GM23338 (cell line): ENCODE measurements at regions not wholly inside any gene's neighbourhood (a gene's known extent, or its start where the extent isn't known, plus 50 kb on each side); places are given as distances from the start of the nearest gene placed in this dataset.

Experiments used
- ATAC-seq: fragments of 200-7000 bp; cut with Tn5 transposase; 3 replicates; pipeline ENCODE4 v1.9.1; 2020
- DNase-seq: peaks from one replicate; pipeline ENCODE4 v3.0.0-alpha.2; 2015; ENCODE audit warnings: low spot score
- H2AFZ ChIP-seq: fragments of 200-600 bp; sonication (generic); 2 replicates; pipeline ENCODE4 v1.8.0; 2016; ENCODE audit warnings: antibody characterized with exemption, mild to moderate bottlenecking, moderate library complexity
- H3F3A ChIP-seq: fragments of 200-600 bp; sonication (generic); replicated peaks from 2 replicates; pipeline ENCODE4 v1.8.0; 2017; ENCODE audit warnings: antibody characterized with exemption, mixed run types, low read depth
- H3K27ac ChIP-seq: fragments of 200-600 bp; sonication (generic); 2 replicates; pipeline ENCODE4 v1.6.1; 2016; ENCODE audit warnings: low read depth
- H3K27me3 ChIP-seq: fragments of 200-600 bp; sonication (generic); 2 replicates; pipeline ENCODE4 v1.8.0; 2016; ENCODE audit warnings: mild to moderate bottlenecking, mixed run types, moderate library complexity; ENCODE audit not compliant: insufficient read depth
- H3K36me3 ChIP-seq: fragments of 200-600 bp; sonication (generic); 2 replicates; pipeline ENCODE4 v1.8.0; 2016; ENCODE audit warnings: mild to moderate bottlenecking; ENCODE audit not compliant: insufficient read depth
- H3K4me1 ChIP-seq: fragments of 200-600 bp; sonication (generic); 2 replicates; pipeline ENCODE4 v1.8.0; 2016; ENCODE audit warnings: mild to moderate bottlenecking, moderate library complexity; ENCODE audit not compliant: insufficient read depth
- H3K4me2 ChIP-seq: fragments of 200-600 bp; sonication (generic); 2 replicates; pipeline ENCODE4 v1.7.1; 2017; ENCODE audit warnings: mixed run types
- H3K4me3 ChIP-seq: fragments of 200-600 bp; sonication (generic); 2 replicates; pipeline ENCODE4 v1.6.1; 2016; ENCODE audit warnings: mixed run types
- H3K79me2 ChIP-seq: fragments of 200-600 bp; sonication (generic); replicated peaks from 2 replicates; pipeline ENCODE4 v1.8.0; 2017; ENCODE audit warnings: mild to moderate bottlenecking; ENCODE audit not compliant: insufficient read depth
- H3K9me2 ChIP-seq: fragments of 200-600 bp; sonication (generic); 2 replicates; pipeline ENCODE4 v1.8.0; 2017; ENCODE audit not compliant: insufficient read depth
- H4K20me1 ChIP-seq: fragments of 200-600 bp; sonication (generic); replicated peaks from 2 replicates; pipeline ENCODE4 v1.8.0; 2017; ENCODE audit warnings: mild to moderate bottlenecking; ENCODE audit not compliant: insufficient read depth
- H3K27ac Mint-ChIP-seq: 2 replicates; pipeline ENCODE4 v1.8.0; 2020; ENCODE audit warnings: inconsistent platforms, mild to moderate bottlenecking, moderate library complexity, mixed read lengths
- H3K27me3 Mint-ChIP-seq: 3 replicates; pipeline ENCODE4 v1.8.0; 2022; ENCODE audit warnings: low read depth, mild to moderate bottlenecking, moderate library complexity, mixed read lengths, inconsistent platforms; ENCODE audit not compliant: insufficient read depth, poor library complexity
- H3K36me3 Mint-ChIP-seq: 3 replicates; pipeline ENCODE4 v1.8.0; 2021; ENCODE audit warnings: low read depth, mild to moderate bottlenecking, inconsistent platforms, moderate library complexity, mixed read lengths
- H3K4me1 Mint-ChIP-seq: 3 replicates; pipeline ENCODE4 v1.8.0; 2020; ENCODE audit warnings: mild to moderate bottlenecking, inconsistent platforms, mixed read lengths
- H3K4me3 Mint-ChIP-seq: 3 replicates; pipeline ENCODE4 v1.8.0; 2021; ENCODE audit warnings: moderate library complexity, mild to moderate bottlenecking, inconsistent platforms, mixed read lengths
- H3K9me3 Mint-ChIP-seq: 3 replicates; pipeline ENCODE4 v1.8.0; 2020; ENCODE audit warnings: moderate library complexity, mild to moderate bottlenecking, inconsistent platforms, mixed read lengths
- CREB1 ChIP-seq: fragments of 250-450 bp; sonication (Bioruptor Pico); IDR thresholded peaks from 2 replicates; pipeline ENCODE4 v1.5.0; 2020; ENCODE audit warnings: low read depth, mild to moderate bottlenecking, moderate library complexity
- CTCF ChIP-seq, 2 experiments: fragments of 200-600 bp in 1 of 2; sonication (generic) in 1 of 2; conservative IDR thresholded peaks; 2 replicates each; pipeline versions ENCODE4 v1.5.1 to v1.6.1; 2016 to 2017; ENCODE audit warnings: antibody characterized with exemption in 2 of 2, low read depth in 2 of 2, mild to moderate bottlenecking in 2 of 2, moderate library complexity in 1 of 2
- EZH2 ChIP-seq: fragments of 200-600 bp; sonication (generic); IDR thresholded peaks from one replicate; pipeline ENCODE4 v1.8.0; 2017; ENCODE audit warnings: antibody characterized with exemption, mild to moderate bottlenecking, low read depth; ENCODE audit not compliant: unreplicated experiment
- POLR2AphosphoS5 ChIP-seq: IDR thresholded peaks from 2 replicates; pipeline ENCODE4 v1.6.1; 2016; ENCODE audit warnings: antibody characterized with exemption, low read depth
- REST ChIP-seq: IDR thresholded peaks from one replicate; pipeline ENCODE4 v1.6.1; 2018; ENCODE audit warnings: antibody characterized with exemption; ENCODE audit not compliant: unreplicated experiment
- STAT1 ChIP-seq: IDR thresholded peaks from one replicate; pipeline ENCODE4 v1.6.1; 2016; ENCODE audit warnings: antibody characterized with exemption; ENCODE audit not compliant: unreplicated experiment
- ZNF114 ChIP-seq: fragments of 250-450 bp; sonication (Bioruptor Pico); IDR thresholded peaks from 2 replicates; pipeline ENCODE4 v1.5.0; 2020; ENCODE audit warnings: mild to moderate bottlenecking, moderate library complexity
- ZNF331 ChIP-seq: fragments of 250-450 bp; sonication (Bioruptor Pico); IDR thresholded peaks from 2 replicates; pipeline ENCODE4 v1.5.0; 2020; ENCODE audit warnings: low read depth, mild to moderate bottlenecking, moderate library complexity
- ZNF462 ChIP-seq: fragments of 250-450 bp; sonication (Bioruptor Pico); IDR thresholded peaks from 2 replicates; pipeline ENCODE4 v1.5.0; 2020; ENCODE audit warnings: mild to moderate bottlenecking, moderate library complexity

- no peak for TF ChIP-seq ZNF462 (CRISPR knock-in tag)
These were observed 78.0 kb downstream of the EDN3 start (continued) for GRCh38 chr20:59378396-59378795.

GRCh38 chr20:59378966-59379365 lies 78.6 kb downstream of the EDN3 start:
- Histone ChIP-seq H3K9me2 (peaks cover 9% of the 10 kb centered on the region), H3K79me2 (no peaks in the 10 kb centered on the region), H3K4me2 (no peak overlapping the region), H3K27me3 (no peaks in the 10 kb centered on the region), H3K4me1 (no peaks in the 10 kb centered on the region), H4K20me1 (no peaks in the 10 kb centered on the region), H3K36me3 (no peaks in the 10 kb centered on the region), H2AFZ (no peak overlapping the region), H3K4me3 (no peak overlapping the region), H3K27ac (no peak overlapping the region), H3F3A (no peaks in the 10 kb centered on the region)
- Mint-ChIP-seq H3K36me3 (no peaks in the 10 kb centered on the region), H3K4me1 (no peaks in the 10 kb centered on the region), H3K4me3 (no peak overlapping the region), H3K27me3 (peaks cover 10% of the 10 kb centered on the region), H3K9me3 (no peaks in the 10 kb centered on the region), H3K27ac (no peak overlapping the region)
- no peak for ATAC-seq
- no peak for DNase-seq
- no peak for TF ChIP-seq CREB1 (CRISPR knock-in tag)
- TF ChIP-seq ZNF114 (CRISPR knock-in tag) = no peak
- TF ChIP-seq ZNF331 (CRISPR knock-in tag) = no peak
- TF ChIP-seq CTCF (conservative IDR thresholded peaks at IDR 0.05; ENCODE audit: low read depth in 2 of 2) = no peak
- no peak for TF ChIP-seq STAT1
- no peak for TF ChIP-seq EZH2
- no peak for TF ChIP-seq REST
- no peak for TF ChIP-seq POLR2AphosphoS5
